ENCODE measurements at regions not wholly inside any gene's neighbourhood (a gene's known extent, or its start where the extent isn't known, plus 50 kb on each side); places are given as distances from the start of the nearest gene placed in this dataset.

DNA sequence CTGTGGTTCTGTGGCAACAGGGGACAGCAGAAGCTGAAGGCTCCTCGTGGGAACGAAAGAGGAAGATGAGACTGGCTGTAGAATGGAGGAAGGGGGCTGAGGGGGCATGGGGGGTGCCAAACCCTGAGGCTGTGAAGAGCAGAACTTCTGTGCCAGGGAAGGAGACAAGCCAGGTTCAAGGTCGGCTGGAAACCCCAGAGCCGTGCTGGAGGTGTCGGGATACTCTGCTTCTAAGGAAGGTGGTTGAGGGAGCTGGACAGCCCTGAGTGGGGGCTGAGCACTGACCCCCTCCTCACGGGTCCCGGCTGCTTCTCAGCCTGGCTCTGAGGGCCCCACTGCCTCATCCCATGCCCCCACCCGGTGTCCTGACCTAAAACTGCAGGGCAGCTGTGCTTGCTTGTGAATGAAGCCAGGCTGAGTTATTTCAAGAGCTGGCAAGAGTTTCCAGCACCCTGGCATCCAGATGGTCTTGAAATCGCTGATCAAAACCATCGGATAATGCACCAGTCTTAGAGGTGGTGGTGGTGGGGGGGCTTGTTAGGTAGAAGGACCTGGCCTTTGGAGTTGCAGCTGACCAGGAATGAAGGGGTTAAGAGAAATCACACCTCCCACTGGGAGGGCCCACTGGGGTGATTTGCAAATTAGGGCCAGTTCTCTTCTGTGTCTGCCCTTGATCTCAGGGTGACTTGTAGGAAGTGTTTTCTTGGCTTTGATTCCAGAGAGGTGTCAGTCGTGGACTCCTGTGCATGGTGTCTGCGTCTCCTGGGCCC is 218.9 kb upstream of the C1orf174 start:
- TF ChIP-seq CTCF (IDR thresholded peaks at IDR 0.05) (no peak), POLR2A (IDR thresholded peaks at IDR 0.05) (no peak)
